ENCODE measurements at regions not wholly inside any gene's neighbourhood (a gene's known extent, or its start where the extent isn't known, plus 50 kb on each side); places are given as distances from the start of the nearest gene placed in this dataset.

GRCh38 chr13:61563645-61564044 is 148.0 kb upstream of the PCDH20 start:
- DNase-seq = no peak
- Histone ChIP-seq H3K36me3 (replicated peaks in 1 of 2) (no peaks in the 10 kb centered on the region), H3K9me3 (replicated peaks in 1 of 3) (no peaks in the 10 kb centered on the region), H3K4me1 (replicated peaks in 1 of 2) (no peaks in the 10 kb centered on the region), H3K27ac (no peak overlapping the region), H3K27me3 (no peaks in the 10 kb centered on the region), H3K4me3 (no peak overlapping the region)
- 17 to 42% (median 25%) methylated on average over 1 of the region's 1 CpG for WGBS, 4 donors
- intact Hi-C loops (cut with DNase I) = no loop called here
- no peak for TF ChIP-seq POLR2A (IDR thresholded peaks at IDR 0.05)
- TF ChIP-seq, protein P1, sequence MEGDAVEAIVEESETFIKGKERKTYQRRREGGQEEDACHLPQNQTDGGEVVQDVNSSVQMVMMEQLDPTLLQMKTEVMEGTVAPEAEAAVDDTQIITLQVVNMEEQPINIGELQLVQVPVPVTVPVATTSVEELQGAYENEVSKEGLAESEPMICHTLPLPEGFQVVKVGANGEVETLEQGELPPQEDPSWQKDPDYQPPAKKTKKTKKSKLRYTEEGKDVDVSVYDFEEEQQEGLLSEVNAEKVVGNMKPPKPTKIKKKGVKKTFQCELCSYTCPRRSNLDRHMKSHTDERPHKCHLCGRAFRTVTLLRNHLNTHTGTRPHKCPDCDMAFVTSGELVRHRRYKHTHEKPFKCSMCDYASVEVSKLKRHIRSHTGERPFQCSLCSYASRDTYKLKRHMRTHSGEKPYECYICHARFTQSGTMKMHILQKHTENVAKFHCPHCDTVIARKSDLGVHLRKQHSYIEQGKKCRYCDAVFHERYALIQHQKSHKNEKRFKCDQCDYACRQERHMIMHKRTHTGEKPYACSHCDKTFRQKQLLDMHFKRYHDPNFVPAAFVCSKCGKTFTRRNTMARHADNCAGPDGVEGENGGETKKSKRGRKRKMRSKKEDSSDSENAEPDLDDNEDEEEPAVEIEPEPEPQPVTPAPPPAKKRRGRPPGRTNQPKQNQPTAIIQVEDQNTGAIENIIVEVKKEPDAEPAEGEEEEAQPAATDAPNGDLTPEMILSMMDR (IDR thresholded peaks at IDR 0.05) = no peak

DNA sequence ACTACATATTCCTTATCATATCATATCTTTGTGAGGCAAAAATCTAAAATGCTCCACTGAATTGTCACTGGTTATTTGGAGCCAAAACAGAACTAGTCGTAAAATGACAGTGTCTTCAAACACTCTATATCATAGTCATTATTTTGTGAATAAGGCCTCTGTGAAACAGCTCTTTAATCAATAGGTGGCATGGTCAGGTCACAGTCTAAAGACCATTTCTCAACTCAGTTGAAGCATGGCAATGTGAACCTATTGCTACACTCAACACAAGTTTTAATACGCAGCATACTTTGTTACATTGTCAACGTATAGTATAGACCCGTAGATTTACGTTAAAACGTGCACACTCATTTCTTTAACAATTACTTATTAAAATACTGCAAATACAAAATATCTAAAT is 131.3 kb upstream of the PCDH20 start:
- Histone ChIP-seq H3K4me3 (no peak overlapping the region), H3K4me1 (replicated peaks in 1 of 2) (no peaks in the 10 kb centered on the region), H3K27me3 (no peaks in the 10 kb centered on the region), H3K36me3 (replicated peaks in 1 of 2) (no peaks in the 10 kb centered on the region), H3K27ac (no peak overlapping the region), H3K9me3 (replicated peaks in 1 of 3) (no peaks in the 10 kb centered on the region)
- DNase-seq = no peak
- TF ChIP-seq POLR2A (IDR thresholded peaks at IDR 0.05) = no peak
- TF ChIP-seq, protein P1 (IDR thresholded peaks at IDR 0.05) = no peak
- WGBS, 4 donors = 78 to 89% (median 80%) methylated on average over 6 of the region's 6 CpGs
- intact Hi-C loops (cut with DNase I) = no loop called here

GRCh38 chr13:61546413-61546812 is 130.8 kb upstream of the PCDH20 start:
- no peak overlapping the region for H3K4me3 ChIP-seq
- H3K27me3 ChIP-seq = no peaks in the 10 kb centered on the region
- TF ChIP-seq, protein P1 (IDR thresholded peaks at IDR 0.05) = no peak
- no peaks in the 10 kb centered on the region for H3K36me3 ChIP-seq (replicated peaks in 1 of 2)
- intact Hi-C loops (cut with DNase I) = no loop called here
- DNase-seq = no peak
- 68 to 78% (median 74%) methylated on average over 4 of the region's 4 CpGs for WGBS, 4 donors
- no peak overlapping the region for H3K27ac ChIP-seq
- H3K9me3 ChIP-seq (replicated peaks in 1 of 3) = no peaks in the 10 kb centered on the region
- H3K4me1 ChIP-seq (replicated peaks in 1 of 2) = no peaks in the 10 kb centered on the region

DNA sequence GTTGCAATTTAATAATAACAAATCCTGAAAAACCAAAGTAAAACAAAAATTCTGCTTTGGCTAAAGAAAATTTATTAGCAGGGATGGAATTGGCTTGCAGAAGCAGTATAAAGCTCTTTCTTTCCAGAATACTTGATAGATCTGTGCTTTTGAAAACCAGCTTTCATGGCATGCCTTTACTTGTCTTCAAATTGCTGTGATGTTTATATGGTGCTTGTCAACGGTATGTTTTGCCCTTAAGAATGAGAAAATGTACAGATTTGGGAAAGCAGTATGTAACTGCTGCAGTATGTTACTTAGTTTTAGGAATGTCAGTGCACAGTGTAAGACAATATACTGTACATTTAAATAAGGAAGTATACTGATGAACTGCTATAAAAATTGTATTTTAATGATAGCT is 120.8 kb upstream of the PCDH20 start:
- Histone ChIP-seq H3K4me1 (replicated peaks in 1 of 2) (no peaks in the 10 kb centered on the region), H3K9me3 (replicated peaks in 1 of 3) (no peaks in the 10 kb centered on the region), H3K4me3 (no peak overlapping the region), H3K27me3 (no peaks in the 10 kb centered on the region), H3K36me3 (replicated peaks in 1 of 2) (no peaks in the 10 kb centered on the region), H3K27ac (no peak overlapping the region)
- DNase-seq = no peak
- TF ChIP-seq, protein P1 (IDR thresholded peaks at IDR 0.05) = no peak
- no peak for TF ChIP-seq POLR2A (IDR thresholded peaks at IDR 0.05)
- intact Hi-C loops (cut with DNase I) = no loop called here
- WGBS, 4 donors = 55 to 75% (median 69%) methylated on average over 1 of the region's 1 CpG
